ENCODE measurements at regions not wholly inside any gene's neighbourhood (a gene's known extent, or its start where the extent isn't known, plus 50 kb on each side); places are given as distances from the start of the nearest gene placed in this dataset.

GRCh38 chr18:32548688-32549087 lies 78.0 kb upstream of the GAREM1 start:
- no peak for TF ChIP-seq CTCF (IDR thresholded peaks at IDR 0.05; ENCODE audit: insufficient read depth, low read depth, low read length)
- TF ChIP-seq EZH2 (IDR thresholded peaks at IDR 0.05; ENCODE audit: insufficient read depth, low read length): no peak

All from astrocyte (in vitro differentiated cells and primary cell).